Natural killer cell (primary cell): ENCODE measurements at regions not wholly inside any gene's neighbourhood (a gene's known extent, or its start where the extent isn't known, plus 50 kb on each side); places are given as distances from the start of the nearest gene placed in this dataset.

Experiments
- ATAC-seq, 3 donors: fragments of 150-1000 bp in 2 of 3; fragments of 200-7000 bp in 1 of 3; cut with Tn5 transposase; 1 replicate in 1 of 3; 2 replicates in 2 of 3; pipeline ENCODE4 v1.10.0; 2021; ENCODE audit warnings: mild to moderate bottlenecking in 2 of 3, moderate library complexity in 2 of 3
- DNase-seq, 2 donors: peaks; one replicate each; pipeline versions ENCODE4 v3.0.0 to v3.0.0-alpha.2; 2013 to 2021; ENCODE audit warnings: mixed read lengths in 1 of 2
- H3K27ac ChIP-seq: one replicate; pipeline ENCODE4 v1.5.1; 2013; ENCODE audit warnings: mild to moderate bottlenecking, low read length
- H3K27me3 ChIP-seq: one replicate; pipeline ENCODE4 v1.6.1; 2013; ENCODE audit warnings: low read length; ENCODE audit not compliant: control insufficient read depth, insufficient read depth
- H3K36me3 ChIP-seq: one replicate; pipeline ENCODE4 v1.6.1; 2013; ENCODE audit warnings: low read length; ENCODE audit not compliant: control insufficient read depth, insufficient read depth
- H3K4me1 ChIP-seq: one replicate; pipeline ENCODE4 v1.6.1; 2013; ENCODE audit warnings: low read length; ENCODE audit not compliant: control insufficient read depth, insufficient read depth
- H3K4me3 ChIP-seq: one replicate; pipeline ENCODE4 v1.5.1; 2013; ENCODE audit warnings: low read length
- H3K9me3 ChIP-seq: one replicate; pipeline ENCODE4 v1.6.1; 2013; ENCODE audit warnings: low read length; ENCODE audit not compliant: control insufficient read depth, insufficient read depth
- H3K27ac Mint-ChIP-seq, 2 donors: one replicate each; pipeline ENCODE4 v1.8.0; 2022; ENCODE audit warnings: mild to moderate bottlenecking in 2 of 2, mixed read lengths in 2 of 2, moderate library complexity in 1 of 2
- H3K27me3 Mint-ChIP-seq, 2 donors: one replicate each; pipeline ENCODE4 v1.8.0; 2022; ENCODE audit warnings: low read depth in 2 of 2, mixed read lengths in 2 of 2
- H3K36me3 Mint-ChIP-seq: one replicate; pipeline ENCODE4 v1.8.0; 2022; ENCODE audit warnings: mixed read lengths
- H3K4me1 Mint-ChIP-seq, 2 donors: one replicate each; pipeline ENCODE4 v1.8.0; 2022; ENCODE audit warnings: mixed read lengths in 2 of 2
- H3K4me3 Mint-ChIP-seq: one replicate; pipeline ENCODE4 v1.8.0; 2022; ENCODE audit warnings: mild to moderate bottlenecking, moderate library complexity, mixed read lengths
- H3K9me3 Mint-ChIP-seq, 2 donors: one replicate each; pipeline ENCODE4 v1.8.0; 2022; ENCODE audit warnings: mixed read lengths in 2 of 2
- WGBS: methylation state at CpG from one replicate; pipeline ENCODE4 v1.1.7; 2013; ENCODE audit warnings: missing lambda C conversion rate; ENCODE audit not compliant: insufficient coverage; 5-methylcytosine and 5-hydroxymethylcytosine counted together
- intact Hi-C: fragments of 100-400 bp; cut with micrococcal nuclease; formaldehyde crosslinking; loops from one replicate; pipeline ENCODE4 v1.14.2; 2022
- TF ChIP-seq, protein P1 (sequence below): fragments of 200-600 bp; IDR thresholded peaks from one replicate; pipeline ENCODE4 v1.8.0; 2022; ENCODE audit warnings: antibody characterized with exemption

GRCh38 chr3:184440151-184440550 lies 60.3 kb downstream of the CHRD start:
- ATAC-seq (no peak), DNase-seq (no peak)
- no peaks in the 10 kb centered on the region for H3K4me1 Mint-ChIP-seq
- Histone ChIP-seq H3K27ac (no peak overlapping the region), H3K4me3 (no peak overlapping the region), H3K27me3 (no peaks in the 10 kb centered on the region), H3K4me1 (no peaks in the 10 kb centered on the region), H3K9me3 (peaks cover 3% of the 10 kb centered on the region), H3K36me3 (no peaks in the 10 kb centered on the region)
- H3K27me3 Mint-ChIP-seq = peaks cover 8 to 21% of the 10 kb centered on the region in 2 donors
- H3K36me3 Mint-ChIP-seq = no peaks in the 10 kb centered on the region
- intact Hi-C loops = no loop called here
- H3K9me3 Mint-ChIP-seq = peaks cover 0 to 4% of the 10 kb centered on the region in 2 donors
- TF ChIP-seq, protein P1, sequence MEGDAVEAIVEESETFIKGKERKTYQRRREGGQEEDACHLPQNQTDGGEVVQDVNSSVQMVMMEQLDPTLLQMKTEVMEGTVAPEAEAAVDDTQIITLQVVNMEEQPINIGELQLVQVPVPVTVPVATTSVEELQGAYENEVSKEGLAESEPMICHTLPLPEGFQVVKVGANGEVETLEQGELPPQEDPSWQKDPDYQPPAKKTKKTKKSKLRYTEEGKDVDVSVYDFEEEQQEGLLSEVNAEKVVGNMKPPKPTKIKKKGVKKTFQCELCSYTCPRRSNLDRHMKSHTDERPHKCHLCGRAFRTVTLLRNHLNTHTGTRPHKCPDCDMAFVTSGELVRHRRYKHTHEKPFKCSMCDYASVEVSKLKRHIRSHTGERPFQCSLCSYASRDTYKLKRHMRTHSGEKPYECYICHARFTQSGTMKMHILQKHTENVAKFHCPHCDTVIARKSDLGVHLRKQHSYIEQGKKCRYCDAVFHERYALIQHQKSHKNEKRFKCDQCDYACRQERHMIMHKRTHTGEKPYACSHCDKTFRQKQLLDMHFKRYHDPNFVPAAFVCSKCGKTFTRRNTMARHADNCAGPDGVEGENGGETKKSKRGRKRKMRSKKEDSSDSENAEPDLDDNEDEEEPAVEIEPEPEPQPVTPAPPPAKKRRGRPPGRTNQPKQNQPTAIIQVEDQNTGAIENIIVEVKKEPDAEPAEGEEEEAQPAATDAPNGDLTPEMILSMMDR = no peak
- H3K4me3 Mint-ChIP-seq = no peak overlapping the region
- H3K27ac Mint-ChIP-seq = no peak overlapping the region
- 81% methylated on average over 4 of the region's 4 CpGs for WGBS

DNA sequence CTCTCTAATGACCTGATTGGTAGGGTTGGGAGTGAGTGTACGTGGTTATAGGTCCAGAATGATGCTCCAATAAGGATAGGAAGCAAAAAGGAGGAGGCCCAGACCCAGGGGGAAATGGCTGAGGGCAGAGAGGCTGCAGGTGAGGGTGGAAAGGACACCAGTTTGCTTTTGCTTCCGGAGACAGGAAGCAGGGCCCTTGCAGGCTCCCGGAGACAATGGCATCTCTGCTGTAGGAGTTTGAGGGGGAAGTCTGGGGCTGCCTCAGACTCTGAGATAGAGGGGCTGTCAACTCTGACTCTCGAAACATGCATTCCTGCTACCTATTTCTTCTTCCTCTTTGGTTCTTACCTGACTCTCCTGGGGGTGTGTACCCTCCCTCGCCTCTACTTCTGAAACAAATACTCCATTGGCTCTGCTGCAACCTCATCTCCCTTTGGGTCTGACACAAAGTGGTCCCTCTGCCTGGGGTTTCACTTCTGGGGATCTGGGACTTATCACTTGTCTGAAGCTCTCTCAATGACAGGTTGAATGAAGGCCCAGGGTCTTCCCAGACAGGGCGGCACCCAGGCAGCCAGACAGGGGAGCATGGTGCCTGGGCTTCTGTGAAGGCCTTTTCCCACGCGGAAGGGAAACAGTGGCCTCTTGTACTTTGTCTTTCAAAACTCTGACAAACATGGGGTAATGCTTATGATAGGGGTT lies 61.5 kb downstream of the CHRD start:
- DNase-seq = no peak
- Histone ChIP-seq H3K27ac (no peak overlapping the region), H3K4me3 (no peak overlapping the region), H3K36me3 (no peaks in the 10 kb centered on the region), H3K4me1 (no peaks in the 10 kb centered on the region), H3K27me3 (no peaks in the 10 kb centered on the region), H3K9me3 (peaks cover 3% of the 10 kb centered on the region)
- no peak for ATAC-seq
- Mint-ChIP-seq H3K4me3 (no peak overlapping the region), H3K27me3 (peaks cover 5 to 14% of the 10 kb centered on the region in 2 donors), H3K9me3 (peaks cover 0 to 4% of the 10 kb centered on the region in 2 donors), H3K27ac (no peak overlapping the region), H3K36me3 (no peaks in the 10 kb centered on the region), H3K4me1 (no peaks in the 10 kb centered on the region)
- intact Hi-C loops = no loop called here
- TF ChIP-seq, protein P1 = no peak
- WGBS = 50% methylated on average over 8 of the region's 8 CpGs

GRCh38 chr3:184443364-184443763 lies 63.5 kb downstream of the CHRD start:
- Mint-ChIP-seq H3K4me3 (no peak overlapping the region), H3K27ac (no peak overlapping the region), H3K4me1 (no peaks in the 10 kb centered on the region), H3K36me3 (no peaks in the 10 kb centered on the region), H3K9me3 (peaks cover 0 to 2% of the 10 kb centered on the region in 2 donors), H3K27me3 (peaks cover 0 to 14% of the 10 kb centered on the region in 2 donors)
- WGBS = 97% methylated on average over 8 of the region's 8 CpGs
- H3K4me3 ChIP-seq = no peak overlapping the region
- H3K27me3 ChIP-seq = no peaks in the 10 kb centered on the region
- H3K9me3 ChIP-seq = no peaks in the 10 kb centered on the region
- intact Hi-C loops = no loop called here
- DNase-seq (no peak), ATAC-seq (no peak)
- H3K27ac ChIP-seq = no peak overlapping the region
- TF ChIP-seq, protein P1 = no peak
- H3K36me3 ChIP-seq = no peaks in the 10 kb centered on the region
- H3K4me1 ChIP-seq = no peaks in the 10 kb centered on the region

DNA sequence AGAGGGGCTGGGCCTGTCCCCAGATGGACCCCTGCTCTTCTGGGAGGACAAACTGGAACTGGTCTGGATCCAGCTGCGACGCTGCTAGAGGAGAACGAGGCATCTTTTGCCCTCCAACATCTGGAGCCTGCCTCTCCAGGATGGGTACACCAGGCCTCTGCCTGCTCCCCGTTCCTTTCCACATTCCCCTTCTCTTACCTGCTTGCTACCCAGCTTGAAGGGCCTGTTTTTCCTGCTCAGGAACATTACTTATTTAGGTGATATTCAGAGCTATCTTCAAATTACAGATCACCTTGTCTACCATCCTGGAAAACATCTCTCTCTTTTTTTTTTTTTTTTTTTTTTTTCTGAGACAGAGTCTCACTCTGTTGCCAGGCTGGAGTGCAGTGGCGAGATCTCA lies 64.0 kb downstream of the CHRD start:
- no peak overlapping the region for H3K4me3 ChIP-seq
- Mint-ChIP-seq H3K27ac (no peak overlapping the region), H3K4me3 (no peak overlapping the region), H3K9me3 (no peaks in the 10 kb centered on the region), H3K4me1 (no peaks in the 10 kb centered on the region), H3K27me3 (peaks cover 0 to 14% of the 10 kb centered on the region in 2 donors), H3K36me3 (no peaks in the 10 kb centered on the region)
- no peak for ATAC-seq
- WGBS = 88% methylated on average over 5 of the region's 5 CpGs
- intact Hi-C loops = no loop called here
- no peaks in the 10 kb centered on the region for H3K4me1 ChIP-seq
- TF ChIP-seq, protein P1 = no peak
- H3K9me3 ChIP-seq = no peaks in the 10 kb centered on the region
- no peak for DNase-seq
- H3K27me3 ChIP-seq = no peaks in the 10 kb centered on the region
- H3K36me3 ChIP-seq = no peaks in the 10 kb centered on the region
- no peak overlapping the region for H3K27ac ChIP-seq
